ENCODE measurements at regions not wholly inside any gene's neighbourhood (a gene's known extent, or its start where the extent isn't known, plus 50 kb on each side); places are given as distances from the start of the nearest gene placed in this dataset.

DNA sequence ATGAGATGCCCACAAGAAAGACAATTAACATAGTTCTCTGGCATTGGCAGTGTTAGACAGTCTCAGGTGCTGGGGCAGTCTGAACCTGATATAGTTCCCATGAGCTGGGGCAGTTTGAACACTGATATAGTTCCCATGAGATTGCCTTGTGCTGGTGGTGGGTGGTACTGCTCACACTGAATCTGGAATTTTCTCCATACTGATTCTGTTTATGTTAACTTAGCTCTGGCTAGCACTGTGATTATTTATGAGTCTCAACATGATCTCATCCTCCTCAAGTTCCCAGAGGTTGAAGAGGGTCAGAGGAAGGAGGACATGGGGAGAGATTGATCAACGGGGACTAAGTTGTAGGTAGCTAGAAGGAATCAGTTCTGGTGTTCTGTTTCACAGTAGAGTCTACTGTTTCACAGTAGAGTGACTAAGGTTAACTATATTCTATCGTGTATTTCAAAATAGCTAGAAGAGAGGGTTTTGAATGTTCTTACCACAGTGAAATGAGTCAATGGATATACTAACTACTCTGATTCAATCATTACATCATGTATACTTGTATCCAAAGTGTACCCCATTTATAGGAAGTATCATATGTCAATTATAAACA, 379.9 kb downstream of the ADAM29 start:
- CTCF ChIA-PET (ENCODE audit: low intra/inter-chr PET ratio): no interaction called here
- POLR2A ChIA-PET: no interaction called here
- no peak for TF ChIP-seq ZNF436 (CRISPR knock-in tag; IDR thresholded peaks at IDR 0.05)
- no peak for TF ChIP-seq KLF10 (CRISPR knock-in tag; IDR thresholded peaks at IDR 0.05)
- no peak for TF ChIP-seq MTF1 (CRISPR knock-in tag; IDR thresholded peaks at IDR 0.05; ENCODE audit: borderline replicate concordance)
- TF ChIP-seq, protein P1, sequence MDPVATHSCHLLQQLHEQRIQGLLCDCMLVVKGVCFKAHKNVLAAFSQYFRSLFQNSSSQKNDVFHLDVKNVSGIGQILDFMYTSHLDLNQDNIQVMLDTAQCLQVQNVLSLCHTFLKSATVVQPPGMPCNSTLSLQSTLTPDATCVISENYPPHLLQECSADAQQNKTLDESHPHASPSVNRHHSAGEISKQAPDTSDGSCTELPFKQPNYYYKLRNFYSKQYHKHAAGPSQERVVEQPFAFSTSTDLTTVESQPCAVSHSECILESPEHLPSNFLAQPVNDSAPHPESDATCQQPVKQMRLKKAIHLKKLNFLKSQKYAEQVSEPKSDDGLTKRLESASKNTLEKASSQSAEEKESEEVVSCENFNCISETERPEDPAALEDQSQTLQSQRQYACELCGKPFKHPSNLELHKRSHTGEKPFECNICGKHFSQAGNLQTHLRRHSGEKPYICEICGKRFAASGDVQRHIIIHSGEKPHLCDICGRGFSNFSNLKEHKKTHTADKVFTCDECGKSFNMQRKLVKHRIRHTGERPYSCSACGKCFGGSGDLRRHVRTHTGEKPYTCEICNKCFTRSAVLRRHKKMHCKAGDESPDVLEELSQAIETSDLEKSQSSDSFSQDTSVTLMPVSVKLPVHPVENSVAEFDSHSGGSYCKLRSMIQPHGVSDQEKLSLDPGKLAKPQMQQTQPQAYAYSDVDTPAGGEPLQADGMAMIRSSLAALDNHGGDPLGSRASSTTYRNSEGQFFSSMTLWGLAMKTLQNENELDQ (CRISPR knock-in tag; IDR thresholded peaks at IDR 0.05; ENCODE audit: borderline replicate concordance): no peak
- TF ChIP-seq, protein P2, sequence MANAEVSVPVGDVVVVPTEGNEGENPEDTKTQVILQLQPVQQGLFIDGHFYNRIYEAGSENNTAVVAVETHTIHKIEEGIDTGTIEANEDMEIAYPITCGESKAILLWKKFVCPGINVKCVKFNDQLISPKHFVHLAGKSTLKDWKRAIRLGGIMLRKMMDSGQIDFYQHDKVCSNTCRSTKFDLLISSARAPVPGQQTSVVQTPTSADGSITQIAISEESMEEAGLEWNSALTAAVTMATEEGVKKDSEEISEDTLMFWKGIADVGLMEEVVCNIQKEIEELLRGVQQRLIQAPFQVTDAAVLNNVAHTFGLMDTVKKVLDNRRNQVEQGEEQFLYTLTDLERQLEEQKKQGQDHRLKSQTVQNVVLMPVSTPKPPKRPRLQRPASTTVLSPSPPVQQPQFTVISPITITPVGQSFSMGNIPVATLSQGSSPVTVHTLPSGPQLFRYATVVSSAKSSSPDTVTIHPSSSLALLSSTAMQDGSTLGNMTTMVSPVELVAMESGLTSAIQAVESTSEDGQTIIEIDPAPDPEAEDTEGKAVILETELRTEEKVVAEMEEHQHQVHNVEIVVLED (CRISPR knock-in tag; IDR thresholded peaks at IDR 0.05): no peak
- no peak for TF ChIP-seq DNMT1 (IDR thresholded peaks at IDR 0.05)
- no peak for TF ChIP-seq C11orf30 (IDR thresholded peaks at IDR 0.05; ENCODE audit: low read depth)
- TF ChIP-seq, protein P3, sequence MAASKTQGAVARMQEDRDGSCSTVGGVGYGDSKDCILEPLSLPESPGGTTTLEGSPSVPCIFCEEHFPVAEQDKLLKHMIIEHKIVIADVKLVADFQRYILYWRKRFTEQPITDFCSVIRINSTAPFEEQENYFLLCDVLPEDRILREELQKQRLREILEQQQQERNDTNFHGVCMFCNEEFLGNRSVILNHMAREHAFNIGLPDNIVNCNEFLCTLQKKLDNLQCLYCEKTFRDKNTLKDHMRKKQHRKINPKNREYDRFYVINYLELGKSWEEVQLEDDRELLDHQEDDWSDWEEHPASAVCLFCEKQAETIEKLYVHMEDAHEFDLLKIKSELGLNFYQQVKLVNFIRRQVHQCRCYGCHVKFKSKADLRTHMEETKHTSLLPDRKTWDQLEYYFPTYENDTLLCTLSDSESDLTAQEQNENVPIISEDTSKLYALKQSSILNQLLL (CRISPR knock-in tag; IDR thresholded peaks at IDR 0.05; ENCODE audit: borderline replicate concordance): no peak
- no peak for TF ChIP-seq DIDO1 (tag; IDR thresholded peaks at IDR 0.05; ENCODE audit: low read depth)
- TF ChIP-seq TSC22D4 (tag; IDR thresholded peaks at IDR 0.05): no peak
- TF ChIP-seq RBM39 (optimal IDR thresholded peaks at IDR 0.05; ENCODE audit: low read depth, low read length): no peak
- TF ChIP-seq, protein P4, sequence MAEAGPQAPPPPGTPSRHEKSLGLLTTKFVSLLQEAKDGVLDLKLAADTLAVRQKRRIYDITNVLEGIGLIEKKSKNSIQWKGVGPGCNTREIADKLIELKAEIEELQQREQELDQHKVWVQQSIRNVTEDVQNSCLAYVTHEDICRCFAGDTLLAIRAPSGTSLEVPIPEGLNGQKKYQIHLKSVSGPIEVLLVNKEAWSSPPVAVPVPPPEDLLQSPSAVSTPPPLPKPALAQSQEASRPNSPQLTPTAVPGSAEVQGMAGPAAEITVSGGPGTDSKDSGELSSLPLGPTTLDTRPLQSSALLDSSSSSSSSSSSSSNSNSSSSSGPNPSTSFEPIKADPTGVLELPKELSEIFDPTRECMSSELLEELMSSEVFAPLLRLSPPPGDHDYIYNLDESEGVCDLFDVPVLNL (CRISPR knock-in tag; IDR thresholded peaks at IDR 0.05; ENCODE audit: low read depth): no peak
- TF ChIP-seq RNF2 (IDR thresholded peaks at IDR 0.05): no peak
- TF ChIP-seq HSF4 (CRISPR knock-in tag; IDR thresholded peaks at IDR 0.05; ENCODE audit: borderline replicate concordance): no peak
- no peak for TF ChIP-seq ILF3 (IDR thresholded peaks at IDR 0.05; ENCODE audit: borderline replicate concordance)
- TF ChIP-seq, protein P5, sequence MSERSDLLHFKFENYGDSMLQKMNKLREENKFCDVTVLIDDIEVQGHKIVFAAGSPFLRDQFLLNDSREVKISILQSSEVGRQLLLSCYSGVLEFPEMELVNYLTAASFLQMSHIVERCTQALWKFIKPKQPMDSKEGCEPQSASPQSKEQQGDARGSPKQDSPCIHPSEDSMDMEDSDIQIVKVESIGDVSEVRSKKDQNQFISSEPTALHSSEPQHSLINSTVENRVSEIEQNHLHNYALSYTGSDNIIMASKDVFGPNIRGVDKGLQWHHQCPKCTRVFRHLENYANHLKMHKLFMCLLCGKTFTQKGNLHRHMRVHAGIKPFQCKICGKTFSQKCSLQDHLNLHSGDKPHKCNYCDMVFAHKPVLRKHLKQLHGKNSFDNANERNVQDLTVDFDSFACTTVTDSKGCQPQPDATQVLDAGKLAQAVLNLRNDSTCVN (CRISPR knock-in tag; IDR thresholded peaks at IDR 0.05): no peak

More for the DNA sequence above, 379.9 kb downstream of the ADAM29 start:
- ATAC-seq: no peak
- no peak overlapping the region for H2AFZ ChIP-seq (ENCODE audit: low read depth, low read length)
- H3K4me3 ChIP-seq: no peak overlapping the region
- H3K9ac ChIP-seq (ENCODE audit: insufficient read depth in 1 of 2, low read depth in 2 of 2, low read length in 2 of 2): no peak overlapping the region
- no peaks in the 10 kb centered on the region for H3K4me1 ChIP-seq (replicated peaks in 1 of 2; ENCODE audit: control insufficient read depth in 2 of 2, insufficient read depth in 2 of 2, low read length in 2 of 2)
- H3K36me3 ChIP-seq (ENCODE audit: control insufficient read depth, insufficient read depth, low read length): no peaks in the 10 kb centered on the region
- intact Hi-C loops (cut with micrococcal nuclease) (no loop called here), in situ Hi-C loops (cut with MboI) (no loop called here)
- FAIRE-seq: no peak
- no peak for DNase-seq (ENCODE audit: extremely low read depth in 1 of 4, low spot score in 3 of 4)
- 0% methylated on average over 2 of the region's 2 CpGs for WGBS (ENCODE audit: insufficient coverage, low coverage, missing lambda C conversion rate)
- no peaks in the 10 kb centered on the region for H4K20me1 ChIP-seq (replicated peaks; ENCODE audit: control insufficient read depth, insufficient read depth, low read length)
- H3K79me2 ChIP-seq (ENCODE audit: control insufficient read depth, insufficient read depth, low read length): no peaks in the 10 kb centered on the region
- BruUV-seq (replicated peaks): no TSS peak
- H3K9me3 ChIP-seq (replicated peaks; ENCODE audit: control insufficient read depth, insufficient read depth, low read depth, low read length): 0 out of 2 replicates have a peak, but pooled peaks cover 2% of the 10 kb centered on the region
- H3K27me3 ChIP-seq (ENCODE audit: control insufficient read depth in 2 of 2, insufficient read depth in 2 of 2, low read length in 2 of 2): no peaks in the 10 kb centered on the region
- no peak overlapping the region for H3K27ac ChIP-seq (ENCODE audit: extremely low read depth, low read depth, low read length)
- H3K9me1 ChIP-seq (ENCODE audit: control insufficient read depth, insufficient read depth, low read length): no peaks in the 10 kb centered on the region
- no peak overlapping the region for H3K4me2 ChIP-seq (ENCODE audit: insufficient read depth, low read length)

Measured in K562 (cell line).